22Rv1 (cell line): ENCODE measurements at regions not wholly inside any gene's neighbourhood (a gene's known extent, or its start where the extent isn't known, plus 50 kb on each side); places are given as distances from the start of the nearest gene placed in this dataset.

Experiments
- ZFX ChIP-seq: fragments of 450-650 bp; IDR thresholded peaks from 2 replicates; pipeline ENCODE4 v1.6.1; 2017; ENCODE audit warnings: antibody characterized with exemption, borderline replicate concordance
- TF ChIP-seq, protein P1 (sequence below): fragments of 450-650 bp; IDR thresholded peaks from 2 replicates; pipeline ENCODE4 v1.5.1; 2017; ENCODE audit warnings: mild to moderate bottlenecking

- TF ChIP-seq, protein P1, sequence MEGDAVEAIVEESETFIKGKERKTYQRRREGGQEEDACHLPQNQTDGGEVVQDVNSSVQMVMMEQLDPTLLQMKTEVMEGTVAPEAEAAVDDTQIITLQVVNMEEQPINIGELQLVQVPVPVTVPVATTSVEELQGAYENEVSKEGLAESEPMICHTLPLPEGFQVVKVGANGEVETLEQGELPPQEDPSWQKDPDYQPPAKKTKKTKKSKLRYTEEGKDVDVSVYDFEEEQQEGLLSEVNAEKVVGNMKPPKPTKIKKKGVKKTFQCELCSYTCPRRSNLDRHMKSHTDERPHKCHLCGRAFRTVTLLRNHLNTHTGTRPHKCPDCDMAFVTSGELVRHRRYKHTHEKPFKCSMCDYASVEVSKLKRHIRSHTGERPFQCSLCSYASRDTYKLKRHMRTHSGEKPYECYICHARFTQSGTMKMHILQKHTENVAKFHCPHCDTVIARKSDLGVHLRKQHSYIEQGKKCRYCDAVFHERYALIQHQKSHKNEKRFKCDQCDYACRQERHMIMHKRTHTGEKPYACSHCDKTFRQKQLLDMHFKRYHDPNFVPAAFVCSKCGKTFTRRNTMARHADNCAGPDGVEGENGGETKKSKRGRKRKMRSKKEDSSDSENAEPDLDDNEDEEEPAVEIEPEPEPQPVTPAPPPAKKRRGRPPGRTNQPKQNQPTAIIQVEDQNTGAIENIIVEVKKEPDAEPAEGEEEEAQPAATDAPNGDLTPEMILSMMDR: no peak
- TF ChIP-seq ZFX: no peak
Measured at GRCh38 chr2:105590780-105591660, 153.7 kb upstream of the NCK2 start.
